ENCODE measurements at regions not wholly inside any gene's neighbourhood (a gene's known extent, or its start where the extent isn't known, plus 50 kb on each side); places are given as distances from the start of the nearest gene placed in this dataset.

- DNase-seq (ENCODE audit: extremely low read depth, insufficient read length): no peak
- TF ChIP-seq CTCF (IDR thresholded peaks at IDR 0.05; ENCODE audit: insufficient read depth, low read length, poor library complexity, severe bottlenecking): no peak
- Histone ChIP-seq H3K36me3 (ENCODE audit: control insufficient read depth, insufficient read depth, low read length) (no peaks in the 10 kb centered on the region), H3K27me3 (replicated peaks; ENCODE audit: control insufficient read depth, insufficient read depth, low read length) (no peaks in the 10 kb centered on the region), H3K4me3 (replicated peaks; ENCODE audit: low read depth, low read length) (no peak overlapping the region)
These were observed 1275.2 kb upstream of the CRIM1 start for GRCh38 chr2:35080231-35080910.

GRCh38 chr2:35067420-35067819, 1288.2 kb upstream of the CRIM1 start:
- Histone ChIP-seq H3K36me3 (ENCODE audit: control insufficient read depth, insufficient read depth, low read length) (no peaks in the 10 kb centered on the region), H3K27me3 (replicated peaks; ENCODE audit: control insufficient read depth, insufficient read depth, low read length) (no peaks in the 10 kb centered on the region), H3K4me3 (replicated peaks; ENCODE audit: low read depth, low read length) (no peak overlapping the region)
- no peak for DNase-seq (ENCODE audit: extremely low read depth, insufficient read length)
- TF ChIP-seq CTCF (IDR thresholded peaks at IDR 0.05; ENCODE audit: insufficient read depth, low read length, poor library complexity, severe bottlenecking): no peak

- TF ChIP-seq CTCF (IDR thresholded peaks at IDR 0.05; ENCODE audit: insufficient read depth, low read length, poor library complexity, severe bottlenecking): no peak
- no peaks in the 10 kb centered on the region for H3K36me3 ChIP-seq (ENCODE audit: control insufficient read depth, insufficient read depth, low read length)
- H3K27me3 ChIP-seq (replicated peaks; ENCODE audit: control insufficient read depth, insufficient read depth, low read length): no peaks in the 10 kb centered on the region
- H3K4me3 ChIP-seq (replicated peaks; ENCODE audit: low read depth, low read length): no peak overlapping the region
- DNase-seq (ENCODE audit: extremely low read depth, insufficient read length): no peak
These were observed 1291.7 kb upstream of the CRIM1 start for GRCh38 chr2:35063836-35064235.

- no peak for TF ChIP-seq CTCF (IDR thresholded peaks at IDR 0.05; ENCODE audit: insufficient read depth, low read length, poor library complexity, severe bottlenecking)
- no peak overlapping the region for H3K4me3 ChIP-seq (replicated peaks; ENCODE audit: low read depth, low read length)
- no peak for DNase-seq (ENCODE audit: extremely low read depth, insufficient read length)
- no peaks in the 10 kb centered on the region for H3K36me3 ChIP-seq (ENCODE audit: control insufficient read depth, insufficient read depth, low read length)
- no peaks in the 10 kb centered on the region for H3K27me3 ChIP-seq (replicated peaks; ENCODE audit: control insufficient read depth, insufficient read depth, low read length)
These were observed 1319.7 kb upstream of the CRIM1 start for GRCh38 chr2:35035883-35036282.

- TF ChIP-seq CTCF (IDR thresholded peaks at IDR 0.05; ENCODE audit: insufficient read depth, low read length, poor library complexity, severe bottlenecking): no peak
- no peak for DNase-seq (ENCODE audit: extremely low read depth, insufficient read length)
- H3K4me3 ChIP-seq (replicated peaks; ENCODE audit: low read depth, low read length): no peak overlapping the region
- H3K36me3 ChIP-seq (ENCODE audit: control insufficient read depth, insufficient read depth, low read length): no peaks in the 10 kb centered on the region
- H3K27me3 ChIP-seq (replicated peaks; ENCODE audit: control insufficient read depth, insufficient read depth, low read length): no peaks in the 10 kb centered on the region
These were observed 1321.8 kb upstream of the CRIM1 start for GRCh38 chr2:35033748-35034147.

- H3K36me3 ChIP-seq (ENCODE audit: control insufficient read depth, insufficient read depth, low read length): no peaks in the 10 kb centered on the region
- DNase-seq (ENCODE audit: extremely low read depth, insufficient read length): no peak
- no peaks in the 10 kb centered on the region for H3K27me3 ChIP-seq (replicated peaks; ENCODE audit: control insufficient read depth, insufficient read depth, low read length)
- no peak for TF ChIP-seq CTCF (IDR thresholded peaks at IDR 0.05; ENCODE audit: insufficient read depth, low read length, poor library complexity, severe bottlenecking)
- H3K4me3 ChIP-seq (replicated peaks; ENCODE audit: low read depth, low read length): no peak overlapping the region
These were observed 1332.0 kb upstream of the CRIM1 start for GRCh38 chr2:35023545-35023944.

Measured in GM06990 (cell line).